Gastroesophageal sphincter (tissue), 3 donors: ENCODE measurements at regions not wholly inside any gene's neighbourhood (a gene's known extent, or its start where the extent isn't known, plus 50 kb on each side); places are given as distances from the start of the nearest gene placed in this dataset.

Experiments
- EP300 ChIP-seq: sonication (generic); formaldehyde crosslinking; IDR thresholded peaks from one replicate; pipeline ENCODE4 v1.6.1; 2017; ENCODE audit warnings: antibody characterized with exemption, mild to moderate bottlenecking
- POLR2A ChIP-seq, 2 donors: fragments of 450-650 bp; IDR thresholded peaks; one replicate each; pipeline ENCODE4 v1.6.1; 2017; ENCODE audit warnings: antibody characterized with exemption in 2 of 2, mild to moderate bottlenecking in 2 of 2, moderate library complexity in 1 of 2
- POLR2AphosphoS5 ChIP-seq: sonication (generic); formaldehyde crosslinking; IDR thresholded peaks from one replicate; pipeline ENCODE4 v1.6.1; 2017; ENCODE audit warnings: antibody characterized with exemption
- TF ChIP-seq, protein P1 (sequence below), 4 experiments: fragments of 200-600 bp in 2 of 4; fragments of 450-650 bp in 2 of 4; sonication (generic) in 1 of 4; IDR thresholded peaks; one replicate each; pipeline ENCODE4 v1.5.1; 2017 to 2019; ENCODE audit warnings: antibody characterized with exemption in 4 of 4, mild to moderate bottlenecking in 2 of 4, moderate library complexity in 2 of 4

- TF ChIP-seq, protein P1, sequence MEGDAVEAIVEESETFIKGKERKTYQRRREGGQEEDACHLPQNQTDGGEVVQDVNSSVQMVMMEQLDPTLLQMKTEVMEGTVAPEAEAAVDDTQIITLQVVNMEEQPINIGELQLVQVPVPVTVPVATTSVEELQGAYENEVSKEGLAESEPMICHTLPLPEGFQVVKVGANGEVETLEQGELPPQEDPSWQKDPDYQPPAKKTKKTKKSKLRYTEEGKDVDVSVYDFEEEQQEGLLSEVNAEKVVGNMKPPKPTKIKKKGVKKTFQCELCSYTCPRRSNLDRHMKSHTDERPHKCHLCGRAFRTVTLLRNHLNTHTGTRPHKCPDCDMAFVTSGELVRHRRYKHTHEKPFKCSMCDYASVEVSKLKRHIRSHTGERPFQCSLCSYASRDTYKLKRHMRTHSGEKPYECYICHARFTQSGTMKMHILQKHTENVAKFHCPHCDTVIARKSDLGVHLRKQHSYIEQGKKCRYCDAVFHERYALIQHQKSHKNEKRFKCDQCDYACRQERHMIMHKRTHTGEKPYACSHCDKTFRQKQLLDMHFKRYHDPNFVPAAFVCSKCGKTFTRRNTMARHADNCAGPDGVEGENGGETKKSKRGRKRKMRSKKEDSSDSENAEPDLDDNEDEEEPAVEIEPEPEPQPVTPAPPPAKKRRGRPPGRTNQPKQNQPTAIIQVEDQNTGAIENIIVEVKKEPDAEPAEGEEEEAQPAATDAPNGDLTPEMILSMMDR (IDR thresholded peaks at IDR 0.05), result no peak
- TF ChIP-seq POLR2AphosphoS5 (no peak), POLR2A (IDR thresholded peaks at IDR 0.05) (no peak), EP300 (no peak)
Measured at GRCh38 chr14:83147006-83147405, 1613.4 kb upstream of the SEL1L start.
